ENCODE measurements at regions not wholly inside any gene's neighbourhood (a gene's known extent, or its start where the extent isn't known, plus 50 kb on each side); places are given as distances from the start of the nearest gene placed in this dataset.
"Not testable (repeated sequence)": the region's sequence is repeated elsewhere in the genome, so short reads cannot be mapped to it uniquely, and the experiment has no call there.

GRCh38 chr13:87166348-87166747 is 504.8 kb upstream of the SLITRK5 start:
- Histone ChIP-seq H3K4me1 (no peaks in the 10 kb centered on the region), H3K9me3 (no peaks in the 10 kb centered on the region), H3K27me3 (no peaks in the 10 kb centered on the region), H3K36me3 (no peaks in the 10 kb centered on the region), H3K4me3 (no peak overlapping the region), H3K27ac (no peak overlapping the region)
- TF ChIP-seq CTCF (IDR thresholded peaks at IDR 0.05): no peak
- 55 to 73% methylated on average over 3 of the region's 3 CpGs for WGBS, 2 donors
- no peak for FAIRE-seq
- intact Hi-C loops (cut with DNase I): no loop called here
- ATAC-seq: no peak
- DNase-seq: no peak

GRCh38 chr13:87168390-87168789 is 502.8 kb upstream of the SLITRK5 start:
- DNase-seq: peak in 1 of 6 donors; percentile 49
- no peaks in the 10 kb centered on the region for H3K36me3 ChIP-seq
- H3K27ac ChIP-seq: no peak overlapping the region
- no peak for ATAC-seq
- 77 to 86% methylated on average over 5 of the region's 5 CpGs for WGBS, 2 donors
- H3K9me3 ChIP-seq: no peaks in the 10 kb centered on the region
- no peak for TF ChIP-seq CTCF (IDR thresholded peaks at IDR 0.05)
- no peak for FAIRE-seq
- no peak overlapping the region for H3K4me3 ChIP-seq
- H3K4me1 ChIP-seq: no peaks in the 10 kb centered on the region
- intact Hi-C loops (cut with DNase I): no loop called here
- no peaks in the 10 kb centered on the region for H3K27me3 ChIP-seq

- ATAC-seq (no peak), FAIRE-seq (no peak), DNase-seq (no peak)
- H3K27me3 ChIP-seq: no peaks in the 10 kb centered on the region
- H3K4me3 ChIP-seq: no peak overlapping the region
- no peak overlapping the region for H3K27ac ChIP-seq
- TF ChIP-seq CTCF (IDR thresholded peaks at IDR 0.05): no peak
- WGBS, 2 donors: 72 to 81% methylated on average over 2 of the region's 2 CpGs
- H3K4me1 ChIP-seq: no peaks in the 10 kb centered on the region
- no peaks in the 10 kb centered on the region for H3K36me3 ChIP-seq
- intact Hi-C loops (cut with DNase I): no loop called here
- H3K9me3 ChIP-seq: no peaks in the 10 kb centered on the region
Measured at GRCh38 chr13:87169337-87169736, 501.8 kb upstream of the SLITRK5 start.

- Histone ChIP-seq H3K27me3 (no peaks in the 10 kb centered on the region), H3K9me3 (no peaks in the 10 kb centered on the region), H3K4me1 (no peaks in the 10 kb centered on the region), H3K36me3 (no peaks in the 10 kb centered on the region), H3K27ac (no peak overlapping the region), H3K4me3 (no peak overlapping the region)
- DNase-seq (no peak), ATAC-seq (no peak), FAIRE-seq (no peak)
- no peak for TF ChIP-seq CTCF (IDR thresholded peaks at IDR 0.05)
- WGBS, 2 donors: 43 to 52% methylated on average over 7 of the region's 7 CpGs
- intact Hi-C loops (cut with DNase I): no loop called here
Measured at GRCh38 chr13:87172166-87172835, 498.9 kb upstream of the SLITRK5 start.

- H3K4me3 ChIP-seq; FAIRE-seq; intact Hi-C loops (cut with DNase I); H3K36me3 ChIP-seq; H3K27me3 ChIP-seq; H3K27ac ChIP-seq; ATAC-seq; H3K9me3 ChIP-seq; DNase-seq; H3K4me1 ChIP-seq: not testable (repeated sequence)
- 89 to 96% methylated on average over 6 of the region's 6 CpGs for WGBS, 2 donors
Measured at GRCh38 chr13:87185138-87185537, 486.0 kb upstream of the SLITRK5 start.

GRCh38 chr13:87186647-87187046 is 484.5 kb upstream of the SLITRK5 start:
- H3K27ac ChIP-seq; H3K27me3 ChIP-seq; H3K4me3 ChIP-seq; DNase-seq; H3K36me3 ChIP-seq; H3K9me3 ChIP-seq; FAIRE-seq; H3K4me1 ChIP-seq; ATAC-seq; intact Hi-C loops (cut with DNase I): not testable (repeated sequence)
- 67 to 71% methylated on average over 4 of the region's 4 CpGs for WGBS, 2 donors

GRCh38 chr13:87191485-87191884 is 479.7 kb upstream of the SLITRK5 start:
- intact Hi-C loops (cut with DNase I); DNase-seq; H3K36me3 ChIP-seq; H3K4me1 ChIP-seq; H3K27ac ChIP-seq; ATAC-seq; H3K27me3 ChIP-seq; H3K4me3 ChIP-seq; FAIRE-seq; H3K9me3 ChIP-seq: not testable (repeated sequence)
- WGBS, 2 donors: 63 to 70% methylated on average over 8 of the region's 8 CpGs
